H9 (cell line): ENCODE measurements at regions not wholly inside any gene's neighbourhood (a gene's known extent, or its start where the extent isn't known, plus 50 kb on each side); places are given as distances from the start of the nearest gene placed in this dataset.
A peak's percentile ranks its signal among the peaks of the same experiment; 100 is the strongest.

Experiments
- DNase-seq: peaks from one replicate; pipeline ENCODE4 v3.0.0-alpha.2; 2017
- H2AFZ ChIP-seq: one replicate; pipeline ENCODE4 v1.6.1; 2013; ENCODE audit warnings: mild to moderate bottlenecking, low read length, control low read depth, moderate library complexity
- H2AK5ac ChIP-seq: 2 replicates; pipeline ENCODE4 v1.6.1; 2013; ENCODE audit warnings: low read length, control low read depth, mixed read lengths; ENCODE audit not compliant: insufficient read length
- H2BK120ac ChIP-seq: one replicate; pipeline ENCODE4 v1.6.1; 2013; ENCODE audit warnings: low read depth, mild to moderate bottlenecking, low read length, control low read depth, inconsistent platforms; ENCODE audit not compliant: poor library complexity, severe bottlenecking
- H2BK12ac ChIP-seq: 2 replicates; pipeline ENCODE4 v1.6.1; 2013; ENCODE audit warnings: low read length, control low read depth, mixed read lengths, low read depth; ENCODE audit not compliant: insufficient read length
- H2BK15ac ChIP-seq: 2 replicates; pipeline ENCODE4 v1.6.1; 2013; ENCODE audit warnings: low read depth, low read length, control low read depth
- H2BK20ac ChIP-seq: one replicate; pipeline ENCODE4 v1.6.1; 2013; ENCODE audit warnings: low read depth, mild to moderate bottlenecking, low read length, control low read depth, inconsistent platforms; ENCODE audit not compliant: poor library complexity, severe bottlenecking
- H2BK5ac ChIP-seq: 2 replicates; pipeline ENCODE4 v1.6.1; 2013; ENCODE audit warnings: low read length, control low read depth, mixed read lengths; ENCODE audit not compliant: insufficient read length
- H3K14ac ChIP-seq: 2 replicates; pipeline ENCODE4 v1.6.1; 2013; ENCODE audit warnings: low read length, control low read depth; ENCODE audit not compliant: insufficient read depth
- H3K18ac ChIP-seq: 2 replicates; pipeline ENCODE4 v1.6.1; 2013; ENCODE audit warnings: low read depth, mild to moderate bottlenecking, mixed read lengths, low read length, control low read depth; ENCODE audit not compliant: insufficient read length
- H3K23ac ChIP-seq: 2 replicates; pipeline ENCODE4 v1.6.1; 2013; ENCODE audit warnings: low read length, control low read depth, mixed read lengths, low read depth; ENCODE audit not compliant: insufficient read length
- H3K23me2 ChIP-seq: 2 replicates; pipeline ENCODE4 v1.6.1; 2013; ENCODE audit warnings: low read depth, mild to moderate bottlenecking, mixed read lengths, low read length, control low read depth; ENCODE audit not compliant: insufficient read length, poor library complexity, severe bottlenecking
- H3K27ac ChIP-seq: 2 replicates; pipeline ENCODE4 v1.5.1; 2013; ENCODE audit warnings: low read length, control low read depth, mixed read lengths, low read depth; ENCODE audit not compliant: insufficient read length
- H3K27me3 ChIP-seq: 2 replicates; pipeline ENCODE4 v1.6.1; 2013; ENCODE audit warnings: low read length, control low read depth, inconsistent platforms; ENCODE audit not compliant: insufficient read depth
- H3K4ac ChIP-seq: 2 replicates; pipeline ENCODE4 v1.6.1; 2013; ENCODE audit warnings: low read depth, mild to moderate bottlenecking, control low read depth, inconsistent platforms, low read length, moderate library complexity
- H3K4me1 ChIP-seq: 2 replicates; pipeline ENCODE4 v1.6.1; 2013; ENCODE audit warnings: low read length, control low read depth, inconsistent platforms; ENCODE audit not compliant: insufficient read depth
- H3K4me2 ChIP-seq: 2 replicates; pipeline ENCODE4 v1.6.1; 2013; ENCODE audit warnings: low read length, control low read depth, mixed read lengths; ENCODE audit not compliant: insufficient read length, insufficient read depth
- H3K56ac ChIP-seq: 2 replicates; pipeline ENCODE4 v1.6.1; 2013; ENCODE audit warnings: low read depth, mild to moderate bottlenecking, mixed read lengths, low read length, control low read depth; ENCODE audit not compliant: insufficient read length
- H3K79me1 ChIP-seq: 2 replicates; pipeline ENCODE4 v1.6.1; 2013; ENCODE audit warnings: low read depth, mild to moderate bottlenecking, moderate library complexity, low read length, control low read depth, inconsistent platforms; ENCODE audit not compliant: insufficient read depth, poor library complexity, severe bottlenecking
- H3K79me2 ChIP-seq: 2 replicates; pipeline ENCODE4 v1.6.1; 2013; ENCODE audit warnings: low read length, control low read depth, inconsistent platforms; ENCODE audit not compliant: insufficient read depth
- H3K9ac ChIP-seq: 2 replicates; pipeline ENCODE4 v1.6.1; 2013; ENCODE audit warnings: low read length, control low read depth, mixed read lengths; ENCODE audit not compliant: insufficient read length; ENCODE audit errors: extremely low read depth
- H3K9me3 ChIP-seq: one replicate; pipeline ENCODE4 v1.6.1; 2013; ENCODE audit warnings: low read depth, low read length, inconsistent platforms; ENCODE audit not compliant: control insufficient read depth
- H3T11ph ChIP-seq: one replicate; pipeline ENCODE4 v1.6.1; 2013; ENCODE audit warnings: mild to moderate bottlenecking, low read length, control low read depth, inconsistent platforms
- H4K20me1 ChIP-seq: one replicate; pipeline ENCODE4 v1.6.1; 2013; ENCODE audit not compliant: control insufficient read depth, insufficient read length, insufficient read depth
- H4K5ac ChIP-seq: 2 replicates; pipeline ENCODE4 v1.6.1; 2013; ENCODE audit warnings: low read depth, mild to moderate bottlenecking, mixed read lengths, low read length, control low read depth; ENCODE audit not compliant: insufficient read length
- H4K8ac ChIP-seq: replicated peaks from 2 replicates; pipeline ENCODE4 v1.6.1; 2013; ENCODE audit warnings: low read length, control low read depth, mixed read lengths, low read depth; ENCODE audit not compliant: insufficient read length
- H4K91ac ChIP-seq: 2 replicates; pipeline ENCODE4 v1.6.1; 2013; ENCODE audit warnings: low read depth, mild to moderate bottlenecking, moderate library complexity, mixed read lengths, low read length, control low read depth; ENCODE audit not compliant: insufficient read length
- H3K27ac Mint-ChIP-seq, 3 experiments: 2 replicates in 2 of 3; 3 replicates in 1 of 3; pipeline ENCODE4 v1.8.0; 2020 to 2021; ENCODE audit warnings: mixed read lengths in 3 of 3, mild to moderate bottlenecking in 1 of 3, moderate library complexity in 1 of 3
- H3K27me3 Mint-ChIP-seq: 2 replicates; pipeline ENCODE4 v1.8.0; 2021; ENCODE audit warnings: low read depth, mild to moderate bottlenecking, moderate library complexity, mixed read lengths
- H3K36me3 Mint-ChIP-seq, 3 experiments: 2 replicates in 2 of 3; 3 replicates in 1 of 3; pipeline ENCODE4 v1.8.0; 2020 to 2021; ENCODE audit warnings: low read depth in 3 of 3, mixed read lengths in 3 of 3; ENCODE audit not compliant: insufficient read depth in 1 of 3
- H3K4me1 Mint-ChIP-seq, 2 experiments: 2 replicates each; pipeline ENCODE4 v1.8.0; 2020; ENCODE audit warnings: mixed read lengths in 2 of 2
- H3K4me3 Mint-ChIP-seq, 2 experiments: 2 replicates in 1 of 2; 3 replicates in 1 of 2; pipeline ENCODE4 v1.8.0; 2020 to 2021; ENCODE audit warnings: mild to moderate bottlenecking in 2 of 2, mixed read lengths in 2 of 2, moderate library complexity in 1 of 2
- H3K9me3 Mint-ChIP-seq, 2 experiments: 2 replicates in 1 of 2; 3 replicates in 1 of 2; pipeline ENCODE4 v1.8.0; 2020; ENCODE audit warnings: mild to moderate bottlenecking in 2 of 2, mixed read lengths in 2 of 2, moderate library complexity in 1 of 2
- CTCF ChIP-seq: fragments of 200-600 bp; sonication (generic); conservative IDR thresholded peaks from 3 replicates; pipeline ENCODE4 v1.8.0; 2021; ENCODE audit warnings: antibody characterized with exemption, mild to moderate bottlenecking
- WGBS: extraction: QIAGEN DNeasy Blood & Tissue Kit; methylation state at CpG from one replicate; pipeline ENCODE4 v1.1.7; 2013; ENCODE audit warnings: missing lambda C conversion rate, low lambda C conversion rate, mixed read lengths; ENCODE audit not compliant: insufficient read length; ENCODE audit errors: extremely low coverage; 5-methylcytosine and 5-hydroxymethylcytosine counted together

- H2BK120ac ChIP-seq: no peak overlapping the region
- H4K91ac ChIP-seq: no peak overlapping the region
- H3K9ac ChIP-seq: no peak overlapping the region
- no peak overlapping the region for H3K4me2 ChIP-seq
- no peaks in the 10 kb centered on the region for H3K9me3 ChIP-seq
- no peaks in the 10 kb centered on the region for H3K9me3 Mint-ChIP-seq
- H4K5ac ChIP-seq: no peak overlapping the region
- H3K79me1 ChIP-seq: no peaks in the 10 kb centered on the region
- H3T11ph ChIP-seq: no peak overlapping the region
- H3K4me3 Mint-ChIP-seq: no peak overlapping the region
- peak overlapping the region in 1 of 3 experiments; percentile 13; a peak in 1 of 7 replicates for H3K27ac Mint-ChIP-seq
- H3K18ac ChIP-seq: no peak overlapping the region
- H3K23me2 ChIP-seq: no peaks in the 10 kb centered on the region
- no peak overlapping the region for H2BK12ac ChIP-seq
- H3K36me3 Mint-ChIP-seq: no peaks in the 10 kb centered on the region
- no peaks in the 10 kb centered on the region for H3K4me1 ChIP-seq
- peaks cover 30% of the 10 kb centered on the region for H3K27me3 Mint-ChIP-seq
- DNase-seq: no peak
- TF ChIP-seq CTCF: no peak
- no peaks in the 10 kb centered on the region for H3K79me2 ChIP-seq
- no peak overlapping the region for H3K23ac ChIP-seq
- no peak overlapping the region for H4K8ac ChIP-seq
- no CpG with 5 or more reads among the region's 20 CpGs for WGBS
- H3K27ac ChIP-seq: no peak overlapping the region
- H3K27me3 ChIP-seq: no peaks in the 10 kb centered on the region
- H4K20me1 ChIP-seq: no peaks in the 10 kb centered on the region
- H2BK5ac ChIP-seq: no peak overlapping the region
- no peak overlapping the region for H2BK20ac ChIP-seq
- H3K56ac ChIP-seq: no peak overlapping the region
- H3K14ac ChIP-seq: peak overlapping the region; percentile 14; the same call in 1 of the 2 replicates
- peaks cover 11 to 28% of the 10 kb centered on the region in 2 experiments for H3K4me1 Mint-ChIP-seq
- no peak overlapping the region for H3K4ac ChIP-seq
- no peak overlapping the region for H2AK5ac ChIP-seq
- no peak overlapping the region for H2BK15ac ChIP-seq
- no peak overlapping the region for H2AFZ ChIP-seq
These were observed 60.8 kb upstream of the ADRA2C start for GRCh38 chr4:3705236-3705987.
